ENCODE measurements at regions not wholly inside any gene's neighbourhood (a gene's known extent, or its start where the extent isn't known, plus 50 kb on each side); places are given as distances from the start of the nearest gene placed in this dataset.
"Not testable (repeated sequence)": the region's sequence is repeated elsewhere in the genome, so short reads cannot be mapped to it uniquely, and the experiment has no call there.

DNA sequence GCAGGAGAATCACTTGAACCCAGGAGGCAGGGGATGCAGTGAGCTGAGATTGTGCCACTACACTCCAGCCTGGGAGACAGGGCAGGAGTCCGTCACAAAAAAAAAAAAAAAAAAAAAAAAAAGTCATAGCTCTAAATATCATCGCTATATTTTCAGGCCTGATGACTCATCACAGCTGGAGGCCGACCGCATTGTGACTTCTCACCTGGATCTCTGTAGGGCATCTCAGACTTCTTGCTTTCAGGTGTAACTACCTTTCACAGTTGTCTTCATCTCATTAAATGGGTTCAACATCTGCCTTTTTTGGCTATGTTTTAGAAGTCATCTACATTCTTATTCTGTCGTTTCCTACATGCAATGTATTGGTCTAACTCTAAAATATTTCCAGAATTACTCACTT lies 353.1 kb upstream of the MON1B start:
- Histone ChIP-seq H3K36me3 (no peaks in the 10 kb centered on the region), H3K4me3 (no peak overlapping the region), H3K9me3 (no peaks in the 10 kb centered on the region), H3K27me3 (no peaks in the 10 kb centered on the region)
- no peak for DNase-seq

DNA sequence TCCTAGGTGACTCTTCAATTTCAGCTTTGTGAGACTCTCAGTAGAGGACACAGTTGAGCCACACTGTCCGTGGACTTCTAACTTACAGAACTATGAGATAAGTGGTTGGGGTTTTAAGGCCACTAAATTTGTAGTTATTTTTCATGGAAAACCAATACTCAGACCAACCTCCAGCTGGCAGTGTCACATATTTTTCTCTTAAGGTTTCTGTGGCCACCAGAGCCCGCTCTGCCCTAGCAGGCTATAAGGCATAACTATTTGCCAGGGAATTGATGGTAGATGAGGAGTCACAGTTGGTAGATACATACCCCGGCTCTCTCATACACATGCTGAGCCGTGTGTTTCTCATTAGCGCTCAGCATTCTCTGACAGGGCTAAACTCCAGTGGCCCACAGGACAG lies 336.8 kb upstream of the MON1B start:
- H3K27me3 ChIP-seq, result no peaks in the 10 kb centered on the region
- H3K36me3 ChIP-seq, result no peaks in the 10 kb centered on the region
- DNase-seq, result no peak
- no peak overlapping the region for H3K4me3 ChIP-seq
- no peaks in the 10 kb centered on the region for H3K9me3 ChIP-seq

DNA sequence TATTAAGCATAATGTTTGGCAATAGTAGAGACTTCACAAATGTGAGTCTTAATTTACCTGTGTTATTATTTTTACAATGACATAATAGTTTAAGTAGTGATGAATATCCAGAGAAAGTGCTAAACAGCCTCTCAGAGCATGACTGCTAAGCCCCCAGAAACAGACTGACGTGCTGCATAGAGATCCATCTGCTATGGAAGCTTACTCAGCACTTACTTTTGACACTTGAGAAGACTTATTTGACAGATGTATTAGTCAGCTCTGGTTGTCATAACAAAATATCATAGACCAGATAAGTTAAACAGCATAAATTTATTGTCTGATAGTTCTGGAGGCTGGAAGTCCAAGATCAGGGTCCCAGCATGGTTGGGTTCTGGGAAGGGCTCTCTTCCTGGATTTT lies 334.9 kb upstream of the MON1B start:
- H3K4me3 ChIP-seq, result no peak overlapping the region
- no peaks in the 10 kb centered on the region for H3K36me3 ChIP-seq
- DNase-seq, result no peak
- no peaks in the 10 kb centered on the region for H3K9me3 ChIP-seq
- H3K27me3 ChIP-seq, result no peaks in the 10 kb centered on the region

DNA sequence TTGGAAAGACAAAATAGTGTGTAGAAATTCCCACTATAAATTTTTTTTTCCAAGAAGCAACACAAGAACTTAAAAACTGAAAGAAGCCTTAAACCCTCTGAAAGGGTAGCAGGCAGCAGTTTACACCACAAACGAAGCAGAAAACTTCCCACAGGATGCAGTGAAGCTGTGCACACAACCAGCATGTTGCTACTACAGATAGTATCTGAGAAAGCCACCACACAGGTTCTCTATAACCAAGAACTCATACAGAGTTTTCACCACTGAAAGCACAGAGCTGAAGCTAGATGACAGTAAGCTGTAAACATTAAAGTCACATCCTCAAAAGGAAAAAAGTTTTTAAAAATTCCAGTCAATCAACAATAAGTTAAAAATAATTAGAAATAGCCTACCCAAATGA lies 333.6 kb upstream of the MON1B start:
- H3K4me3 ChIP-seq, result no peak overlapping the region
- no peaks in the 10 kb centered on the region for H3K36me3 ChIP-seq
- H3K27me3 ChIP-seq, result no peaks in the 10 kb centered on the region
- no peaks in the 10 kb centered on the region for H3K9me3 ChIP-seq
- no peak for DNase-seq

DNA sequence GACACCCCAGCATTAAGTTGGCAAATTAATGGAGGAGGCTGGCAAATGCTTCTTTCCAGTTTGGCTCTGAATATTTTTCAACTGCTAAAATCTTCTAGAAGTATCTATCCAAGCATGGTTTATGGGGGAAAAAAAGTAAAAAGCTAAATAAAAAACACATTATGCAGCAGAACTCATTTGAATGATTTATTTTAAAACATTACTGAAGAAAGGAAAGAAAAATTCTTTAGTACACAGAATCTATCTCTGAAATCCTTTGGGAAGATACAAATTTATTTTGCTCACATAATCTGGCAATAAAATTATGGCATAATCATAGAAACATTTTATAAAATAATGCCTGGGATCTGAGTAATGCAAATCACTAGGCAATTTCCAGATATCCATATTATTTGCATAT lies 328.1 kb upstream of the MON1B start:
- H3K36me3 ChIP-seq, result no peaks in the 10 kb centered on the region
- no peaks in the 10 kb centered on the region for H3K9me3 ChIP-seq
- no peak overlapping the region for H3K4me3 ChIP-seq
- DNase-seq, result no peak
- no peaks in the 10 kb centered on the region for H3K27me3 ChIP-seq

DNA sequence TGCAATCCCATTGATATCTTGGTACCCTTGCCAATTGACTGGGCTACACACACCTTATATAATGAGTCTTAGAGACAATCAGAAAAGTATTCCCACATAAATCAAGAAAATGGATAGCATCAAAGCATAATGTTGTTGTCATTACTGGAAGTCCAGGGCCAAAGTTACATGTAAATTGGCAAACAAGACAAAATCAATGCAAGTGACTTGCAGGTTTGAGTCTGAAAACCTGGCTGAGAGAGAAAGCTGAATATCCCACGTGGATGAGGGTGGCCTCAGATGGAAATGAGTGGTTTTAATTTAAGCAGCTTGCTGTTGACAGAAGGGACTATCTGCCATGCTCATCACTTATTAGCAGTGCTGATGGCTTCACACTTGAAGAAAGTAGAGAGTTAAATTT lies 324.0 kb upstream of the MON1B start:
- no peaks in the 10 kb centered on the region for H3K36me3 ChIP-seq
- H3K4me3 ChIP-seq, result no peak overlapping the region
- no peak for DNase-seq
- no peaks in the 10 kb centered on the region for H3K9me3 ChIP-seq
- no peaks in the 10 kb centered on the region for H3K27me3 ChIP-seq

DNA sequence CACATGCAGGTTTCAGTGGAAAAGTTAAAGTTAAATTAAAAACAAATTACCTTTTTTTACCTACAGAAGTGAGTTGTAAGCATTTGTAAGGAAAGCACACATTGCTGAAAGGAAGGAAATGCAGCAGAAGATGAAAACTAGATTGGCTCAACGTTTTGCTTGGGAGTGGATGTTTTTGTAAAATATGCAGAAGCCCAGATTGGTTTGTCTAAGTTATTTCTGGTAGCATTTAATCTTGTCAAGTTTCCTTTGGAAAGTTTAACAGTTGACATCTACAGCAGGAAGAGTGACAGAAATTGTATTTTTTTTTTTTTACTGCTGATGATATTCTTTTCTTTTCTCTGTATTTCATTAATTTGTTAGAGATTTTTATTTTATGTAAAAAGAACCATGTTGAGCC lies 315.1 kb upstream of the MON1B start:
- H3K27me3 ChIP-seq, result no peaks in the 10 kb centered on the region

DNA sequence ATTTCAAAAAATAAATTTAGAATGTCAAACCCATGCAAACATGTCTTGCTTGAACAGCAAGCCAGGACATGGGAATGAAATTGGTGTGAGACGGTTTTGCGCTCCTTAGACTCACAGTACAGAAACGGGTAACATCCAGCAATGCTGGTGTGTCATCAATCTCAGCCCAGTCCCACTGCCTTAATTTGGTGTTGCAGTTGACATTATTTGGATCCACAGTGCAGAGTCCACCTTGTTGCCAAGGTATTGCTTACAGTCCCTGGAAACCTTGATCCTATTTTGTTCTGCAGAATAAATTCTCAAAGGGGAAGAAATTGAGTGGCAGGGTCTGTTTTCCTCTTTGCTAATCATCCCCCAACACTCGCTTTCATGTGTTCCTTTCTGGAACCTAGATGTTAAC lies 311.6 kb upstream of the MON1B start:
- no peaks in the 10 kb centered on the region for H3K9me3 ChIP-seq
- DNase-seq, result no peak
- H3K27me3 ChIP-seq, result no peaks in the 10 kb centered on the region
- H3K36me3 ChIP-seq, result no peaks in the 10 kb centered on the region
- H3K4me3 ChIP-seq, result no peak overlapping the region

More for the DNA sequence above, 315.1 kb upstream of the MON1B start:
- no peak overlapping the region for H3K4me3 ChIP-seq
- DNase-seq, result no peak
- H3K36me3 ChIP-seq, result no peaks in the 10 kb centered on the region
- H3K9me3 ChIP-seq, result no peaks in the 10 kb centered on the region

DNA sequence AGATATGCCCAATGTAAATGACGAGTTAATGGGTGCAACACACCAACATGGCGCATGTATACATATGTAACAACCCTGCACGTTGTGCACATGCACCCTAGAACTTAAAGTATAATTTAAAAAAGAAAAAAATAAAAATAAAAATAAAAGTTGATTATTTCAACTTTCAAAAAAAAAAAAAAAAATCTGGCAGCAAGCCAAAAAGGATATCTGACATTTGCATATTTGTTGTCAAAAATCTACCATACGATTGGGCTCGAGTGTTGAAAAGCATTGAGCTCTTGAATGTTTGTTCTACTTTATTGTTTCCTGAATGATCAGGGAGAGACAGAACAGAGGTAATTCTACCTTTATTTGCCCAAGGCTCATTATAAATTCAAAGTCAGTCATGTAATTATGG lies 310.5 kb upstream of the MON1B start:
- H3K36me3 ChIP-seq, DNase-seq, H3K27me3 ChIP-seq, H3K9me3 ChIP-seq, H3K4me3 ChIP-seq: not testable (repeated sequence)

DNA sequence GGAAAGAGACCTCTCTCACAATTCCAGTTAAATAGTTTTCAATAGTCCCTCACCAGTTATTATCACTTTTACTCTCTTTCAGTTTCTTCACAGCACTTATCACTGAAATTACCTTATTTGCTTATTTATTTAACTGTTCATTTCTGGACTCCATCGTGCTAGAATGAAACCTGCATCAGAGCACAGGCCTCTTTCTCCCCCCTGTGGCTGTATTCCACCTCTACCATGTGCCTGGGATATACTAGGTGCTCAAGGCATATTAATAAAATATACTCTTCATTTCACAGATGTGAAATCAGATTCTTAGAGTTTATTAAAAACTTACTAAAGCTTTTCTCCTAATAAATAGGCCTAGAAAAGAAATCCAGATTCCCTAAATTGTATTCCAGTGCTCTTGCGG lies 308.9 kb upstream of the MON1B start:
- no peaks in the 10 kb centered on the region for H3K36me3 ChIP-seq
- no peak overlapping the region for H3K4me3 ChIP-seq
- DNase-seq, result no peak
- H3K27me3 ChIP-seq, result no peaks in the 10 kb centered on the region
- no peaks in the 10 kb centered on the region for H3K9me3 ChIP-seq

DNA sequence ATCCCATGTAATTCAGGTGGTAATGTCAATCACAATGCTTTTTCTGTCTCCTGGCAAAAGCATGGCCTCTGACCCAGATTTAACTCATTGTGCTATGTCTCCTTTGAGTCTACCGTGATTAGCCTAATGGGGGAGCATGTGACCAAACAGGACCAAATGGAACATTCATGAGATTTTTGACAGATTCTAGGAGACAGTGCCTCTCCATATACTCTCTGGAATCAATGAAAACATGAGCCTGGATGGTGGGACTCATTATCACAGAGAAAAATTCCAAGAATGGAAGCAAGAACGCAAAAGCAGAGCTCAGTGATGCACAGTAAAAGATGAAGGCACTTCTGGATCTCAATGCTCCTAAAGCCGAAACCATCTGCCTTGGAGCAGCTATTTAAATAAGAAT lies 307.9 kb upstream of the MON1B start:
- H3K9me3 ChIP-seq, result no peaks in the 10 kb centered on the region
- DNase-seq, result no peak
- no peaks in the 10 kb centered on the region for H3K27me3 ChIP-seq
- H3K4me3 ChIP-seq, result no peak overlapping the region
- H3K36me3 ChIP-seq, result no peaks in the 10 kb centered on the region

DNA sequence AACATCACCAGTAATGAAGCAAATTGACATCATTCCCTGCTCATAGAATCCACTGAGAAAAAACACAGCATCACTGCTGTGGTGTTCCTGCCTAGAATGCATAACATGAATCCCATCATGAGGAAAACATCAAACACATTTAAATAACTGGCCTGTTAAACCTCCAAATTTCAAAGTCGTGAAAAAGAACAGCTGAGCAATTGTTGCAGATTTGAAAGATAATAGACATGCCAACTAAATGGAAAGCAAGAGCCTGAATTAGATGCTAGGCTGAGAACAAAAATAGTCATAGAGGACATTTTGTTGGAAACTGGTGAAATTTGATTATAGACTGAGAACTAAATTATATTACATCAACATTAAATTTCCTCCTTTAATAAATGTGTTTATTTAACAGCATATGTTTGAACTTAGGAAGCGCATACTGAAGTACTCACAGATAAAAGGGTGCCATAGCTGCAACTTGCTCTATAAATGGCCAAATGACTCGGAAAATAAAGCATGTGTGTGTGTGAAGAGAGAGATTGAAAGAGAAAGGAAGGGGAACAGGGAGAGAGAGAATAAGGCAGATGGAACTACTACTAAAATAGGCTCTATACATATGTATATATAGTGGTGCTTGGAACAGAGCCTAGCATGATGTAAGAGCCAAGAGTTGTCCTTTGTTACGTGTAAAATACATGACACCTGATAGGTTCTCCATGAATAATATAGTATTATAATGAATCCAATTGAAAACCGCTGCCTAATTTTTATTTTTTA lies 305.0 kb upstream of the MON1B start:
- Histone ChIP-seq H3K27me3 (no peaks in the 10 kb centered on the region), H3K4me3 (no peak overlapping the region), H3K36me3 (no peaks in the 10 kb centered on the region), H3K9me3 (no peaks in the 10 kb centered on the region)
- no peak for DNase-seq

DNA sequence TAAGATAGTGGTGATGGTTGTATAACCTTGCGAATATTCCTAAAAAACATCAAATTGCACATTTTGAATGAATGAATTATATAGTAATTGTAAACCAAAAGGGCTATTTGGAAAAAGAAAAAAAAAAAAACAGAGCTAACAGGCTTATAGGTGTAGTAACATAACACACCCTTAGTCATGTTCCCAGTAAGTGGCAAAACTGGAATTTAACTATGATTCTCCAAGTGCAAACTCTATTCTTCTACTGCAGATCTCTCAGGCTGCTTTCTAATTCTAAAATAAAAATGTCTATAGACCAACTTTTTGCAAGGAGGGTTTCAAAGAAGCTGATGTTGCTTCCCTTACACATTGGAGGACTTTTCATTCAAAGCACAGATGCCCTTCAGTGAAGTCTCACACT lies 293.2 kb upstream of the MON1B start:
- Histone ChIP-seq H3K27me3 (no peaks in the 10 kb centered on the region), H3K36me3 (no peaks in the 10 kb centered on the region), H3K9me3 (no peaks in the 10 kb centered on the region), H3K4me3 (no peak overlapping the region)
- no peak for DNase-seq

DNA sequence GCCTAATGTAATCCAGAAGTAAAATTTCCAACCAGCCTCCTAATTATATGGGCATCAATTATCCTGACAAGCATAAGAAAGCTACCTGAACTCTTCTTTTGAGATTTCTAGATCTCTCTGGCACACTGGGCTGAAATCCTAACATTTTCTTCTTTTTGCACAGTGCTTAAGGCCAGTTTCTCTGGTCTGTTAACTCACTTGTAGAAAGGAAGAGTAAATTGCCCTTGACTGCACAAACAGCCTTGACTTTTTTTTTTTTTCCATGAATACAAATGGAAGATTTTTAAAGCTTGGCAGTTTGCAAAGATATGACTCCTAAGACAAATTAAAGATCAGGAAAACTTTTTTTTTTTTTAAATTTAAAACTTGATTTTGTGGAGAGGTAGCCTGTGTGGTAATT lies 291.2 kb upstream of the MON1B start:
- Histone ChIP-seq H3K36me3 (no peaks in the 10 kb centered on the region), H3K4me3 (no peak overlapping the region), H3K9me3 (no peaks in the 10 kb centered on the region), H3K27me3 (no peaks in the 10 kb centered on the region)
- DNase-seq, result no peak

DNA sequence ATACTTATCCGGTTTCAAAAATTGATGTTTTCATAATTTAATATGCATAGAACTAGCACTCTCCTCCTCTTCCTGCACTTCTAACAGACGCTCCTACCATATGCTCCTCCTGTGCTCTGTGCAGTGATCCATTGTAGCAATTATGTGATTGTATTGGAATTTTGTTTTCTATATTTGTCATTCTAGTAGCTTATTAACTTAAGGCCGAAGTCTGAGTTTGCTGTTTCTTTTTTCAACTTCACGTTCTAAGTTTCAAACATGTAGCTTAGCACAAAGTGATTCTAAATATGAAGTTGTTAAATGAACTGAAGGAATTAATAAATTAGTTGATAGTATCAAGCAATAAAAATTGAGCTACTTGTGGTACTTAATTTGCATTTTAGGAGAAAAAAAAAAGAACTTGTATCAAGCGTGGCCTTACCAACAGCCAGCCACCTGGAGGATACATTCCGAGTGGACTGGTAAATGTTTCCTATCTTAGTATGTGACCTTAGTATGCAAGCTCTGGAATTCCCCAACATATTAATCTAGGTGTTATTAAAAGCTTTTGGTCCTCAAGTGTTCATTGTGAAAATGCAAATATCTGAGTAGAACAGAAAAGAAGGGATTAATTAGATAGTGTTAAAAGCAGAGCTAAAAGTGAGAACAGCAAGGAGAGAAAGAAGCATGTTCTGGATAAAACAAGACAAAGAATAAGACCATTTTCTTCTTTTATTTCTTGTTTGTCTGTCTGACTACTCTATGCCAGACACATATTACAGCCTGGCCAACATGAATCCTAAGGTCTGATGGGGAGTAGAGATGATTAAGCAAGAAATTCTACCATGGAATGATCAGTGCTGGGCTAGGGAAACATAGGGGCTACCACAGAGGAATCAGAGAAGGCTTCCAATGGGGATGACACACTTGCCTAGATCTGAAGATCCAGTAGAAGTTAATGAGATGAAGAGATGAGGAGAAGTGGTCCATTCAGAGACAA lies 290.4 kb upstream of the MON1B start:
- H3K4me3 ChIP-seq, result no peak overlapping the region
- no peaks in the 10 kb centered on the region for H3K27me3 ChIP-seq
- H3K36me3 ChIP-seq, result no peaks in the 10 kb centered on the region
- no peaks in the 10 kb centered on the region for H3K9me3 ChIP-seq
- DNase-seq, result no peak

DNA sequence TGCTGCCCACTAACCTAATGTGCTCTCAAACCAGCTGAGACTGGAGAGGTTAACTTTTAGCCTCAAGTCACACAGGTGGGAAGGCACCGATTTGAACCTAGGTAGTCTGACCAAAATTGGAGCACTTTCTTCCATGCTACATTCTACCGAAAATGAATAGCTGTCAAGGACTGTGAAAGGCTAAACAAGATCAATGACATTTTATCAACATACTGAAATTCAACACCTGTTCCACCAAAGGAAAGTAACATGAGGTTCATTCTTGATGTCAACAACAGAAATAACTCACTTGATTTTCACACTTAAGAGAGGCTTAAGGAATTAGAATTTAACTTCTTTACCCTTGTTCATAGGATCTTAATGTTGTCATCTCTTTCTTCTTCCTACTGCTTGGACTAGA lies 284.4 kb upstream of the MON1B start:
- Histone ChIP-seq H3K4me3 (no peak overlapping the region), H3K9me3 (no peaks in the 10 kb centered on the region), H3K36me3 (no peaks in the 10 kb centered on the region), H3K27me3 (no peaks in the 10 kb centered on the region)
- no peak for DNase-seq

DNA sequence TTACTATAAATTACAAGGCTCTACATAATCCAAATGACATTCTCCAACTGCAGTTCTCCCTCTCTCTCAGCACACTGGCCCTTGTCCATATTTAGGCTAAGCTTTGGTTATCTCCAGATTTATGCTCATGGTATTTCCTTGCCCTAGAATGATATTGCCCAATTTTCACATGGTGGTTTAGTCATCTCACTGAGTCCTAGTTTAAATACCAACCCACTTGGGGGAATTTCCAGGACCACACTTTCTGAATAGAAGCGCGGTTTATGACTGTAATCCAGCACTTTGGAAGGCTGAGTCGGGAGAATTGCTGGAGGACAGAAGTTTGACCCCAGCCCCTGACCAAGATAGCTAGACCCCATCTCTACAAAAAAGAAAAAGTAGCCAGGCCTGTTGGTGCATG lies 280.1 kb upstream of the MON1B start:
- Histone ChIP-seq H3K4me3 (no peak overlapping the region), H3K27me3 (no peaks in the 10 kb centered on the region), H3K36me3 (no peaks in the 10 kb centered on the region), H3K9me3 (no peaks in the 10 kb centered on the region)
- no peak for DNase-seq

DNA sequence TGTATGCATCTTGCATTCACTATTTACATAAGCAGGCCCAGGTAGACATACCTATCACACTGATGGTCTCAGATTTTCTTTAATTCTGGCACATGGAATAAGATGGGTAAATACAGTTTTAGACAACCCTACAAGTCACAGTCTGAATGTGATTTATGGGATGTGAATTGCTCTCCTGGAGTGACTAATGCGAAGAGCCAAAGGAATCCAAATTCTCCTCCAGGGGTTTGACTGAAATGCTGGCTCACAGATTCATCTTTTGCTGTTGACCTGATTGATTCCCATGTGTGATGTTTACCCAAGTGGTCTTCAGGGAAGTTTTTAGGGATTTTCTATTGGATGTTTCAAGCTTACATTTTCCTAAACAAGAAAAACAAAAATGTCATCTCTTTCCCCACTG lies 277.9 kb upstream of the MON1B start:
- Histone ChIP-seq H3K4me3 (no peak overlapping the region), H3K36me3 (no peaks in the 10 kb centered on the region)
- no peak for DNase-seq

More for the DNA sequence above, 277.9 kb upstream of the MON1B start:
- Histone ChIP-seq H3K9me3 (no peaks in the 10 kb centered on the region), H3K27me3 (no peaks in the 10 kb centered on the region)
